Rectal smooth muscle tissue (tissue), 1 donor: ENCODE measurements at regions not wholly inside any gene's neighbourhood (a gene's known extent, or its start where the extent isn't known, plus 50 kb on each side); places are given as distances from the start of the nearest gene placed in this dataset.

Source experiments
- H3K27ac ChIP-seq: one replicate; pipeline ENCODE4 v1.7.0; 2013; ENCODE audit warnings: low read depth, low read length, inconsistent platforms
- H3K27me3 ChIP-seq: one replicate; pipeline ENCODE4 v1.7.0; 2013; ENCODE audit warnings: low read length; ENCODE audit not compliant: control insufficient read depth, insufficient read depth
- H3K36me3 ChIP-seq: one replicate; pipeline ENCODE4 v1.7.0; 2013; ENCODE audit warnings: low read length; ENCODE audit not compliant: control insufficient read depth, insufficient read depth
- H3K4me1 ChIP-seq: one replicate; pipeline ENCODE4 v1.7.0; 2013; ENCODE audit warnings: low read length; ENCODE audit not compliant: control insufficient read depth, insufficient read depth
- H3K4me3 ChIP-seq: one replicate; pipeline ENCODE4 v1.7.0; 2013; ENCODE audit warnings: low read length
- H3K9ac ChIP-seq: one replicate; pipeline ENCODE4 v1.7.0; 2013; ENCODE audit warnings: low read length

- H3K4me1 ChIP-seq = no peaks in the 10 kb centered on the region
- H3K27me3 ChIP-seq = no peaks in the 10 kb centered on the region
- H3K9ac ChIP-seq = no peak overlapping the region
- H3K27ac ChIP-seq = no peak overlapping the region
- H3K4me3 ChIP-seq = no peak overlapping the region
- no peaks in the 10 kb centered on the region for H3K36me3 ChIP-seq
Measured at GRCh38 chr5:88552426-88552825, 283.8 kb upstream of the TMEM161B start.

GRCh38 chr5:88551724-88552345, 283.2 kb upstream of the TMEM161B start:
- Histone ChIP-seq H3K36me3 (no peaks in the 10 kb centered on the region), H3K4me3 (no peak overlapping the region), H3K27me3 (no peaks in the 10 kb centered on the region), H3K27ac (no peak overlapping the region), H3K4me1 (no peaks in the 10 kb centered on the region), H3K9ac (no peak overlapping the region)

GRCh38 chr5:88550736-88551135, 282.1 kb upstream of the TMEM161B start:
- H3K27ac ChIP-seq = no peak overlapping the region
- no peak overlapping the region for H3K4me3 ChIP-seq
- H3K9ac ChIP-seq = no peak overlapping the region
- no peaks in the 10 kb centered on the region for H3K4me1 ChIP-seq
- H3K36me3 ChIP-seq = no peaks in the 10 kb centered on the region
- no peaks in the 10 kb centered on the region for H3K27me3 ChIP-seq

GRCh38 chr5:88548136-88548805, 279.6 kb upstream of the TMEM161B start:
- Histone ChIP-seq H3K27ac (no peak overlapping the region), H3K4me3 (no peak overlapping the region), H3K36me3 (no peaks in the 10 kb centered on the region), H3K9ac (no peak overlapping the region), H3K27me3 (no peaks in the 10 kb centered on the region), H3K4me1 (no peaks in the 10 kb centered on the region)

GRCh38 chr5:88545338-88545737, 276.7 kb upstream of the TMEM161B start:
- Histone ChIP-seq H3K27ac (no peak overlapping the region), H3K4me3 (no peak overlapping the region), H3K27me3 (no peaks in the 10 kb centered on the region), H3K9ac (no peak overlapping the region), H3K36me3 (no peaks in the 10 kb centered on the region), H3K4me1 (no peaks in the 10 kb centered on the region)

GRCh38 chr5:88544671-88545070, 276.0 kb upstream of the TMEM161B start:
- Histone ChIP-seq H3K4me1 (no peaks in the 10 kb centered on the region), H3K36me3 (no peaks in the 10 kb centered on the region), H3K27me3 (no peaks in the 10 kb centered on the region)

GRCh38 chr5:88544136-88544645, 275.5 kb upstream of the TMEM161B start:
- no peak overlapping the region for H3K4me3 ChIP-seq
- H3K4me1 ChIP-seq = no peaks in the 10 kb centered on the region
- H3K27ac ChIP-seq = no peak overlapping the region
- no peak overlapping the region for H3K9ac ChIP-seq
- H3K27me3 ChIP-seq = no peaks in the 10 kb centered on the region
- H3K36me3 ChIP-seq = no peaks in the 10 kb centered on the region

More at GRCh38 chr5:88544671-88545070, 276.0 kb upstream of the TMEM161B start:
- Histone ChIP-seq H3K9ac (no peak overlapping the region), H3K27ac (no peak overlapping the region), H3K4me3 (no peak overlapping the region)

GRCh38 chr5:88542786-88543185, 274.1 kb upstream of the TMEM161B start:
- H3K4me1 ChIP-seq = no peaks in the 10 kb centered on the region
- no peaks in the 10 kb centered on the region for H3K27me3 ChIP-seq
- H3K36me3 ChIP-seq = no peaks in the 10 kb centered on the region
- no peak overlapping the region for H3K27ac ChIP-seq
- no peak overlapping the region for H3K9ac ChIP-seq
- H3K4me3 ChIP-seq = no peak overlapping the region

GRCh38 chr5:88540471-88541115, 271.9 kb upstream of the TMEM161B start:
- no peaks in the 10 kb centered on the region for H3K27me3 ChIP-seq

GRCh38 chr5:88539693-88540365, 271.2 kb upstream of the TMEM161B start:
- Histone ChIP-seq H3K27me3 (no peaks in the 10 kb centered on the region), H3K36me3 (no peaks in the 10 kb centered on the region), H3K4me3 (no peak overlapping the region), H3K4me1 (no peaks in the 10 kb centered on the region), H3K27ac (no peak overlapping the region), H3K9ac (no peak overlapping the region)

More at GRCh38 chr5:88540471-88541115, 271.9 kb upstream of the TMEM161B start:
- no peak overlapping the region for H3K9ac ChIP-seq
- H3K4me1 ChIP-seq = no peaks in the 10 kb centered on the region
- no peak overlapping the region for H3K27ac ChIP-seq
- H3K4me3 ChIP-seq = no peak overlapping the region
- no peaks in the 10 kb centered on the region for H3K36me3 ChIP-seq

GRCh38 chr5:88539026-88539425, 270.4 kb upstream of the TMEM161B start:
- H3K4me1 ChIP-seq = no peaks in the 10 kb centered on the region
- H3K4me3 ChIP-seq = no peak overlapping the region
- H3K9ac ChIP-seq = no peak overlapping the region
- H3K27me3 ChIP-seq = no peaks in the 10 kb centered on the region
- H3K36me3 ChIP-seq = no peaks in the 10 kb centered on the region
- H3K27ac ChIP-seq = no peak overlapping the region

GRCh38 chr5:88536146-88536545, 267.5 kb upstream of the TMEM161B start:
- Histone ChIP-seq H3K27ac (no peak overlapping the region), H3K27me3 (no peaks in the 10 kb centered on the region), H3K9ac (no peak overlapping the region), H3K4me3 (no peak overlapping the region), H3K36me3 (no peaks in the 10 kb centered on the region), H3K4me1 (no peaks in the 10 kb centered on the region)
